ENCODE measurements at regions not wholly inside any gene's neighbourhood (a gene's known extent, or its start where the extent isn't known, plus 50 kb on each side); places are given as distances from the start of the nearest gene placed in this dataset.

GRCh38 chr12:115492553-115492952 is 784.9 kb downstream of the MED13L start:
- Histone ChIP-seq H3K9ac (replicated peaks; ENCODE audit: extremely low read depth, insufficient read depth, low read length) (no peak overlapping the region), H3K9me3 (replicated peaks; ENCODE audit: control insufficient read depth, insufficient read depth, low read length) (peaks cover 2% of the 10 kb centered on the region), H2AFZ (ENCODE audit: low read depth, low read length) (no peak overlapping the region), H3K4me3 (replicated peaks in 1 of 3; ENCODE audit: insufficient read depth in 1 of 3, low read depth in 1 of 3, low read length in 3 of 3) (no peak overlapping the region), H3K9me1 (replicated peaks; ENCODE audit: control insufficient read depth, extremely low read depth, insufficient read depth, low read length) (no peaks in the 10 kb centered on the region), H3K27ac (ENCODE audit: insufficient read depth, low read depth, low read length) (no peak overlapping the region), H3K36me3 (ENCODE audit: control insufficient read depth in 2 of 2, extremely low read depth in 1 of 2, insufficient read depth in 2 of 2, low read length in 2 of 2) (no peaks in the 10 kb centered on the region), H4K20me1 (replicated peaks; ENCODE audit: control insufficient read depth, extremely low read depth, insufficient read depth, low read length) (no peaks in the 10 kb centered on the region), H3K27me3 (ENCODE audit: control insufficient read depth in 2 of 2, insufficient read depth in 2 of 2, low read length in 2 of 2) (no peaks in the 10 kb centered on the region), H3K4me1 (ENCODE audit: control insufficient read depth, extremely low read depth, insufficient read depth, low read length) (no peaks in the 10 kb centered on the region), H3K4me2 (ENCODE audit: insufficient read depth, low read length) (no peak overlapping the region), H3K79me2 (ENCODE audit: control insufficient read depth, insufficient read depth, low read length) (no peaks in the 10 kb centered on the region)
- FAIRE-seq (no peak), DNase-seq (ENCODE audit: low read depth, low spot score) (no peak)
- ChIA-PET POLR2A (no interaction called here), CTCF (no interaction called here)
- no TSS peak for BruUV-seq (replicated peaks)
- dilution Hi-C loops (cut with MboI; ENCODE audit: extremely low pct_ligation_motif_present, low sequenced_read_pairs), result no loop called here
- intact Hi-C loops (cut with micrococcal nuclease), result no loop called here
- TF ChIP-seq EZH2 (IDR thresholded peaks at IDR 0.05; ENCODE audit: borderline replicate concordance, low read depth, low read length, severe bottlenecking) (no peak), MYC (IDR thresholded peaks at IDR 0.05; ENCODE audit: low read depth, low read length) (no peak), JUN (IDR thresholded peaks at IDR 0.05; ENCODE audit: borderline replicate concordance, insufficient read depth, insufficient read length, low read depth) (no peak), FOS (IDR thresholded peaks at IDR 0.05; ENCODE audit: borderline replicate concordance, insufficient read depth, low read length) (no peak), MAX (IDR thresholded peaks at IDR 0.05; ENCODE audit: insufficient read depth, insufficient read length) (no peak), GATA2 (IDR thresholded peaks at IDR 0.05; ENCODE audit: insufficient read depth, insufficient read length, low read depth, low read length) (no peak), POLR2AphosphoS5 (IDR thresholded peaks at IDR 0.05; ENCODE audit: insufficient read depth, low read depth, low read length) (no peak), POLR2A (IDR thresholded peaks at IDR 0.05; ENCODE audit: low read depth, low read length) (no peak), CTCF (IDR thresholded peaks at IDR 0.05; ENCODE audit: extremely low read depth in 1 of 2, insufficient read depth in 1 of 2, low read depth in 1 of 2, low read length in 2 of 2) (no peak)

All from endothelial cell of umbilical vein (primary cell).